WI38 (cell line): ENCODE measurements at regions not wholly inside any gene's neighbourhood (a gene's known extent, or its start where the extent isn't known, plus 50 kb on each side); places are given as distances from the start of the nearest gene placed in this dataset.

ENCODE experiments used
- H3K4me3 ChIP-seq: 2 replicates; pipeline ENCODE4 v1.5.1; 2011; ENCODE audit warnings: low read depth, mild to moderate bottlenecking, control low read depth, low read length
- TF ChIP-seq, protein P1 (sequence below): IDR thresholded peaks from 2 replicates; pipeline ENCODE4 v1.5.1; 2012; ENCODE audit warnings: low read depth, mild to moderate bottlenecking, control low read depth, low read length

DNA sequence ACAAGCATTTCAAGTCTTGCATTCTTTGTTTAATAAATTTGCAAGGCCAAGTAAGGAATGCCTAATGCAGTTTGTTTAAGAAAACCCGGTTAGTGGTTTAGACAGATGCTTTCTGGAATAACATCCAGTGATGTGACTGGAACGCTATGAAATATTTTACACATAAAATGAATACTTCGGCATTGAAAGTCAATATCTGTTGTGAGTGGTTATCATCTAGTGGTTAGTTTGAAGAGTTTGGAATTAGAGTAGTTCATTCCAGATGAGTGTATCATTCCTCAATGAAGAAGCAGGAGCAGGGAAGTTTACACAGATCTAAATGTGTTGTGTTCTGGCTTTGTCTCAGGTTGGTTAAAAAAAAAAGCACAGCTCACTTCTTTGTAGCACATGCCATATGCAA is 608.0 kb upstream of the PIK3C3 start:
- no peak overlapping the region for H3K4me3 ChIP-seq
- TF ChIP-seq, protein P1, sequence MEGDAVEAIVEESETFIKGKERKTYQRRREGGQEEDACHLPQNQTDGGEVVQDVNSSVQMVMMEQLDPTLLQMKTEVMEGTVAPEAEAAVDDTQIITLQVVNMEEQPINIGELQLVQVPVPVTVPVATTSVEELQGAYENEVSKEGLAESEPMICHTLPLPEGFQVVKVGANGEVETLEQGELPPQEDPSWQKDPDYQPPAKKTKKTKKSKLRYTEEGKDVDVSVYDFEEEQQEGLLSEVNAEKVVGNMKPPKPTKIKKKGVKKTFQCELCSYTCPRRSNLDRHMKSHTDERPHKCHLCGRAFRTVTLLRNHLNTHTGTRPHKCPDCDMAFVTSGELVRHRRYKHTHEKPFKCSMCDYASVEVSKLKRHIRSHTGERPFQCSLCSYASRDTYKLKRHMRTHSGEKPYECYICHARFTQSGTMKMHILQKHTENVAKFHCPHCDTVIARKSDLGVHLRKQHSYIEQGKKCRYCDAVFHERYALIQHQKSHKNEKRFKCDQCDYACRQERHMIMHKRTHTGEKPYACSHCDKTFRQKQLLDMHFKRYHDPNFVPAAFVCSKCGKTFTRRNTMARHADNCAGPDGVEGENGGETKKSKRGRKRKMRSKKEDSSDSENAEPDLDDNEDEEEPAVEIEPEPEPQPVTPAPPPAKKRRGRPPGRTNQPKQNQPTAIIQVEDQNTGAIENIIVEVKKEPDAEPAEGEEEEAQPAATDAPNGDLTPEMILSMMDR: no peak

DNA sequence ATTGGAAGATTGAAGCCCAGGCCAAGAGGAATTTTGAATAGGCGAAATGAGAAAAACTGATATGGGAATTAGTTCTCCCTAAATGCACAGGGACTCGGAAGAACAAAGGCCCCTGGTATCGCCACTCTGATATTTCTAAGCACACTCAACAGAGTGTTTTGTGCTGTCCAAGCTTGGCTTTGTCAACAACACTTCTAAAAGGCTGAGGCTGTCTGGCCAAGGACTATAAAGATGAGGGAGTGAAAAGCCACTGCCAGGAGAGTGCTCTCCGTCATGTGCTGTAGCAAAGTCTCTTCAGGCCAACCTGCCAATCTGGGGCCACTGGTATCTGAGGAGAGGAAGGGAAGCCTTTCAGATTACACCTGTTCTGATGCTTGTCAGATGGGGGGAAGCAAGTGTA is 611.2 kb upstream of the PIK3C3 start:
- no peak overlapping the region for H3K4me3 ChIP-seq
- TF ChIP-seq, protein P1: no peak

DNA sequence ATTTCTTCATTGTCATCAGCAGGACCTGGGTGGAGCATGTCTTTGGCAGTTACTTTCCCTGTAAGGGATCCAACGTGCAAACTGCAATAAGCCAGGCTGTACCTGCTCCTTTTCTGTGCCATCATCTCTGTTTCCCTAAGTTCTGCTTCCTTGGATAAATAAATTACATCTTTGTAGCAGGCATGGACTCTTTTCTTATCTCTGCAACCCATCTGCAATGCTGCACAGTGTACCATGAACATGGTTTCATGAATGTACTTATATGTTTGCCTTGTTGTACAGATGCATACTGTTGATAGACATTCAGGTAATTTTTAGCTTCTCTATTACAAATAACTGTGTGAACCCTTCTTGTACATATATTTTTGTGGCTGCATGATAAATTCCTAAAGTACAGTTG is 616.7 kb upstream of the PIK3C3 start:
- TF ChIP-seq, protein P1: no peak
- no peak overlapping the region for H3K4me3 ChIP-seq

DNA sequence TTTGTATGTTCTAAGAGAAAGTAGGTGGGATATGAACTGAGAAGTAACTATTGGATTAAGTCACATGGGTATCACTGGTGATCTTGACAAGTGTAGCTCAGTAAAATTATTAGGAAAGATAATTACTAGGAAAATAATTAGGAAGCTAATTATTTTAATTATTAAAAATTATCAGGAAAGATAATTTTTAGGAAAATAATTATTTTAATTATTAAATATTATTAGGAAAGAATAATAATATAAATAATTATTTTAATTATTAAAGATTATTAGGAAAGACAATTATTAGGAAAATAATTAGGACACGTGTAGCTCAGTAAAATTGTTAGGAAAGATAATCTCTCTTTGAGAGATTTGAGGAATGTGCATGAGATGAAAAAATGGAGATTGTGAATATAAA is 623.4 kb upstream of the PIK3C3 start:
- TF ChIP-seq, protein P1: no peak
- no peak overlapping the region for H3K4me3 ChIP-seq

DNA sequence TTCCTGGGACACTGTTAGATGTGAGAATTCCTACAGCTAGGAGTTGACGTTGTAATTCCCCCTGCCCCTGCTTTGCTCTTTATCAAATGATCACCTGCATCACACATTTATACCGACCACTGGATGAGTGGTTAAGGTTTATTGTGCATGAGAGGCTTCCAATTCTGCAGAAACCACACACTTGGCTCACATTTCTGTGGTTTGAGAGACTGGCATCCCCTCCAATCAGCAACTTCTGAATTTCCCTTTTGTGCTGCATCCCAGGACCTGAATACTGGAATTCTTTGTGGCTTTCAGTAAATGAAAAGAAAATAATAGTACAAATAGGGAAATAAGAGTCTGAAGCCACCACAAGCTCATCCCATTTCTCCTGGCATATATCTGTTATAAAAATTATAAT is 628.7 kb upstream of the PIK3C3 start:
- no peak overlapping the region for H3K4me3 ChIP-seq
- TF ChIP-seq, protein P1: no peak

DNA sequence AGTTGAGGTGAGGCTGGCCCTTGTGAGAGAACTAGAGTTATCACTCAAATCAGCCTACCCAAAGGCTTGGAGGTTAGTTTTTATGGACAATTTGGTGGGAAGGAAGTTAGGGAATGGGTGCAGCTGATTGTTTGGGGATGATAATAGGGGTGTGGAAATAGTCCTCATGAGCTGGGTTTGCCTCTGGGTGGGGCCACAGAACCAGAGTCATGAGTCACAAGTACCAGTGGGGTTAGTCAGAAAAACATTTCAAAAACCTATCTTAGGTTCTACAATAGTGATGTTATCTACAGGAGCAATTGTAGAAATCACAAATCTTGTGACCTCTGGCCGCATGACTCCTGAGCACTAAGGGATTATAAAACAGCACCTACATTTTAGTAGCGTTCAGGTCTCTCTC is 630.1 kb upstream of the PIK3C3 start:
- H3K4me3 ChIP-seq: no peak overlapping the region
- TF ChIP-seq, protein P1: no peak

DNA sequence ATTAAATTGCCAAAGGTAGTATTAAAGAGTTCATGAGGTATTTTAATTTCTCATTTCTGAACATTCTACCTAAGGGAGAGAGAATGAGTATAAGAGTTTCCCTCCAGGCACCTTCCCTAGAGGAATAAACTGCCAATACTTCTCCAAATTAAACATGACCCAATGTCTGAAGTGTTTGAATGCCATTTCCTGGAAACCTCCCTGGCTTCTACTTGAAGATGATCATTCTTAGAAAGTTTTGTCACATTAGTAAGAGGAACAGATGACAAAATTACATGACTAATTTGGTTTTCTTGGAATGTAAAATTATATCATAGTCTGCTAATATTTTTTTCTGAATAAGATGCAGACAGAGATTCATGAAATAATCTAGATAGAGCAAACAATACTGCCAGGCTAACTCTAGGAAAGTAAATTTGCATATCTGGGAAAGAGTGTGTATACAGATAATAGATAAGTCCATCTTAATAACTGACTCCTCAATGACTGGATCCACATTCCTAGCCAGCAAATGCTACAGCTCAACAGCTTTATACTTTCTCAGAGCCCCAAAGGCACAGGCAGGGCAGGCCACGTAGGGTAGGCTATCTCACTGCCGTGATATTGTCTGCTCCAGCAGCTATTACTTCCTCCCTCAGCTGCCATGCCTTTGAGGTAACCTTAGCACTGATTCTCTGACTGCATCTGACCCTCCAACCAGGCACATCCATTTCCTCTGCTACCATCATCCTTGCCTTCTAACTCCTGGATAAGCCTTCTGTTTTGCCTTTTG is 630.8 kb upstream of the PIK3C3 start:
- no peak overlapping the region for H3K4me3 ChIP-seq

More for the DNA sequence above, 630.8 kb upstream of the PIK3C3 start:
- TF ChIP-seq, protein P1: no peak
